Dermis blood vessel endothelial cell (primary cell): ENCODE measurements at regions not wholly inside any gene's neighbourhood (a gene's known extent, or its start where the extent isn't known, plus 50 kb on each side); places are given as distances from the start of the nearest gene placed in this dataset.

ENCODE experiments used
- DNase-seq: peaks from one replicate; pipeline ENCODE4 v3.0.0; 2010

DNA sequence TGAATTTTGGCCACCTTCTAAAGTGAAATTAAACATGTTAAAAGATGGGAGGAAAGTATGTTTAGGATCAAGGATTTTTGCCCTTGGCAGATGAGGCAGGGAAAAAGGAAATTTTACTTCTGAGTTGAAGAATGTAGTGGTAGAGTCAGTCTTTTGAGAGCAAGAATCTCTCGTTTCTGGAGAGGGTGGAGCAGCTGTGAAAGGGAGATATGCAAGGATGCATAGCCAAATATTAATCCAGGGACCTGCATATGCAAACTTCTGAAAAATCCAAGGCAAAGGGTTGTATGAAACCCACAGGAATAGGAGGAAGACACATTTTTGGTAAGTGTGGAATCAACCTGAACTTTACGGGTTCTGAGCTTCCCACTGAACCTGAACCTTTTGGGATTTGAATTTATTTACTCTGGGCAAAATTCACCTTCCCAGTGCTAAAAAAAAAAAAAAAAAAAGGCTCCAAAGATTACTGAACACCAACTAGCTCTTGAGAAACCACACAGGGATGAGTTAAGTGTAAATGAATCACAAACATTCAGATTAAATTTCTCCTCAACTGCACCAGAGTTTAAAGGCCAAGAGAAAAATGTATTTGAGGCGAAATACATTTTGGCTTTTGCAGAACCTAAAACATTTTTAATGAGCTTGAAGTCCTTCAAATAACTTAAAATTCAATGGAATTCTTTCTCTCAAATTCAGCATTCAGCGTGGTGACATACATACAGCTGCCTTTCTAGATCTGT is 187.1 kb upstream of the CDKN3 start:
- DNase-seq: no peak

DNA sequence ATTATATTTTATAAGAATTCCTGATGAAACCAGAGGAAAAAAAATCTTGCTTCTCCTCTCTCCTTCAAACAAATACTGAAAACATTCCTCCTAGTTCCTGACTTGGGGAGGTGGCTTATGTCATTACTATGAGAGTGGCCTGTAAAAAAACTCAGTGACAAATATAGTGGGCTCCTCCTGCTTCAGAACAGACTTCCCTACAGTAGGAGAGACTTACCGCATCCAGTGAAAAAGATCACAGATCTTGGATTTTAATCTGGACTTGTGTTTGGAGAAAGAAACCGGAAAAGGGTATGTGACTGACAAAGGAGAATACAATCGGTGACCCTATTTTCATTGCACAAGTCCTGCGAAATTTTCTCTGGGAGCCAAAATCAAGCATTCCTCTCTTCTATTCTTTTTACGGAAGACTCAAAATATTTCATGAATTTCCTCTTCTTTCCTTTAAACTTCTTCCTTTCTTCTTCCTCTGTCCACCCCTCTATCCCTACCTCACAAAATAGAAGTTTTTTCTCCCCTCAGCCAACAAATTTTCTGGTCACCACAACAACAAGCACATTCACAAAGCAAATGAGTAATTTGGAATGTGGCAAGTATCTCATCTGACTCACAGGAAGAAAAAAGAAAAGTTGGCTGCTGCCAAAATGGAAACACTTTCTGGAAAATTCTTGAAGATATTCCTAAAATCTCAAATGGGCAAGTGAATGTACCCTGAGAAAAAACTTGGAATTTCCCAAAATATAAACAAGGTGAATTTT is 185.1 kb upstream of the CDKN3 start:
- DNase-seq: peak; percentile 87

DNA sequence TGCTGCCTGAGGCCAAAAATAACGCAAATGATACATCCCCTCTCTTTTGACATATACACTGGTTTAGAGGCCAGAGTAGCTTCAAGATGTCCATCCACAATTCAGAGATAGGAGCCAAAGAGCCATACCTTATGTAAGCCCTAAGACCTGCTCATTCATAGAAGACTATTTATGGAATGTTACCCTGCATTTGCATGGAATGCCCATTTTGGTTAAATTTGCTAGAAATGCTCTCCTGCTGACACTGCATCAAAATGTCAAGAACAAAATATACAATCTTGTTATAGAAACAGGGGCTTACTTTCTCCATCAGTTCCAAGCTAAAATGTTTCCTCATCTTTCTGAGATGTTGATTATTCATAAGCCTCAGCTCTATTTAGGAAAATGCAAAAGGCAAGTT is 183.3 kb upstream of the CDKN3 start:
- no peak for DNase-seq

DNA sequence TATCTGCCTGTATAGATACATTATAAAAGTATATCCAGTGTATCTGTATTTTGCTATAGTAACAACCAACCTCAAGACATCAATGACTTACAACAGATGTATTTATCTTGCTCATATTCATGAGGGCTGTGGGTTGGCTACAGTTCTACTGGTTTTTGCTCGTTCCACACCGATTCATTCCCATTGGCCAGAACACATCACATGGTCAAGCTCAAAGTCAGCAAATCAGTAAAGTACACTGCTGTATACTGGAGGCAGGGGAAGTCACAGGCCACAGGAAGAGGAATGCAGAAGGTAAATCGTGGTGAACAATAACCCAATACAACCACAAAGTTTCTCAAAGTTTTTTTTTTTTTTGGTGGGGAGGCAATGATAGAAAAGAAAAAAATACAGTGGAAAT is 180.0 kb upstream of the CDKN3 start:
- no peak for DNase-seq

DNA sequence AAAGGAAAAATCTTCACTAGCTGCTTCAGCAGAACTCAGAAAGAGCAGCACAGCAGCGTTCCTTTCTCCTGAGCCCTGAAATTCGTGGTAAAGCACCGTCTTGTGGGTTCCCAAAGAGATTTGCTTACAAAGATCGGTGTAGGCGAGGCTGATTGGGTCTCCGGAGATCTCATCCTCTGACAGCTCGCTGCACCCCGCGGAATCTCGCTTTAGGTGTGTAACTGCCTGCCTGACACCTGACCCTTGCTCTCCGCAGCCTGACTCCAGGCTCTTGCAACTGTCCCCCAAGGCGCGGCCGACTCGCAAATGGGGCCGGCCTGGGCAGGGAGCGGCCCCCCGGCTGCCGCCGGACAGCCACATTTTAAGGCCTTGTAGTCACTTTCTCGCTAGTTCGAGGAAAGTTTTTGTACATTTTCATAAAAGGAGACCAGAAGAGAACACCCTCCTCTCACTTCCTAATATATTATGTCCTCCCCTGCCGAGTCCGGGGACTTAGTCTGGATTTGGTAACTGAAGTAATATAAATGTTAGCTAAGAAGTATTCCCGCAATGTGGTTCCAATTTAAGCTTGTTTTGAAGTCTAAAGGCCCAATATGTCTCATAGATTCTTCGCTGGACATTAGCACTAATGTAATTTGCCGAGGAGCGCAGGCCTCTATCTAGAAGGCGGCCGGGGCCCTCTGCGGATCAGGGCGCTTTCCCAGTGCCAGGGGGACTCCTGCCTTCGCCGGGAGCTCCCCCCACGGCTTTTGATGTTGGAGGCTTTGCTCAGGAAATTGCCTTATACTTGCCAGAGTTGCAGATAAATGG is 177.3 kb upstream of the CDKN3 start:
- DNase-seq: no peak

DNA sequence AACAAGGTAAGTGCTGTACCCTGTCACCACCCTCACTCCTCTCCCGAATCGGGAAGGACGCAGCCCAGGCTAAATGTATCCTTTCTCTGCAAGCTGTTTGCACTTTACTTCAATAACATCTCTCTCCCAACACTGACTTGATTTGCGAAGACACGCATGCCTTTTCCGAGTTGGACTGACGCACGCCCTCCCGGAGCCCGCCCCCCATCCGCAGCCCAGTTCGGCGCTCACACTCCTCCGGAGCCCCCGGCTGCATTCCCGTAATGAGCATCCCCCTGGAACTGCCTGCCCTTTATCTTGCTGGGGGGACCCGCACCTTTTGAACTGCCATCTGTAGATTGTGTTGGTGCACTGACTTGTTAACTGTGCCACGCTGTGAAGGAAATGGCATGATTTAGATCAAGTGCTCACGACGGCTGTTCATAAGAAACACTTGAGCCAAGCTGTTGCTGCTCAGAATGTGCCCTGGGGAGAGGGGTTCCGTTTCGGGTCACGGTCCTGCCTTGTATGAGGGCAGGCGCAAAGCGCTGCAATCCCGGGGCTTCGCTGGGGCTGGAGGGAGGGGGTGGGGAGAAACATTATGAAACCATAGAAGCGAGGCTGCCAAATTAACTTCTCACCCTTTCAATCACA is 176.6 kb upstream of the CDKN3 start:
- DNase-seq: peak; percentile 31

DNA sequence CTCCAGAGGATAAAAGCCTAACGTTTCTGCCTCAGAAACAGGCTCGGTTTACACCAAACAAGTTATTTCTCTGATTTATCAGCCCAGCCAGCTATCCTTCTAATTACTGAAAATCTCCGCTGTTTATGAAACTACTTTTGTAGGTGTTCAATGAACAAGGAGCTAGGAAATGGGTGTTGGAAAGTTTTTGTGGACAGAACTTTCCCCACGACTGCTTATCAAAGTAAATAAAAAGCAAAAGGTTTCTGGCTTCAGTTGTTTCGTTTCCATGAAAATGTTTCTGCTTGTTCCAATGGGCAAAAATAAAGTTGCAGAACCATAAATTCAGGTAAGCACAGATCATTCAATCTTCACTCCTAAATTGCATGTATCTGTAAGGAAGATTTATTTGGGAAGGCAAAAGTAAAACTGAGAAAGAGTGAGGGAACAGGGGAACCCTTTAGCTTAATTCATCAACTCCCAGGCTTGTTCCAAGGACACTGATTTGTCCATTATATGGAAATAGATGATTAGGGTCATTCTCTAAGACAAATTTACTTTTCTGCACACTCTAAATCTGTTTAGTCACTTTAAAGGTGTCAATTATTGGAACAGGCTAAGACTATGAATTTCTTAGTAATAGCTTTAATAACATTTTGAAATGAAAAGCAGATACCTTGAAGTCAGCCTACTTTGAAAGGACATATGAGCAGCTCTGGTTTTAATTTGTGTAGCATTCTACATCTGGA is 175.9 kb upstream of the CDKN3 start:
- no peak for DNase-seq

DNA sequence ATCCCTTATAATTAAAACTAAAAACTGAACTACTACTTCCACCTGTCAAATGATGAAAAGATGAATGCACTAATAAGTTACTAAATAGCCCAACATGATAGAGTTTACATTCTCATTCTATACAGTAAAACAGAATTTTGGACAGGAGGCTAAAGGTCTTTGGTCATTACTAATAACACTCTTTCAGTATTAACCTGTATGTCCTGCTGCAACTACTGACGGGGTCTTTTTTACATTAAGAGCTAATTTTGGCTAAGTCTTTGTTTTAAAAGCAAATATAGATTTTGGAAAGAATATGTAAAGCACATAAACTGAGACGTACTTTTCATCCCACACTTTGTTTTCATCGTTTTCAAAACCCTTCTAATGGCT is 175.4 kb upstream of the CDKN3 start:
- DNase-seq: no peak

DNA sequence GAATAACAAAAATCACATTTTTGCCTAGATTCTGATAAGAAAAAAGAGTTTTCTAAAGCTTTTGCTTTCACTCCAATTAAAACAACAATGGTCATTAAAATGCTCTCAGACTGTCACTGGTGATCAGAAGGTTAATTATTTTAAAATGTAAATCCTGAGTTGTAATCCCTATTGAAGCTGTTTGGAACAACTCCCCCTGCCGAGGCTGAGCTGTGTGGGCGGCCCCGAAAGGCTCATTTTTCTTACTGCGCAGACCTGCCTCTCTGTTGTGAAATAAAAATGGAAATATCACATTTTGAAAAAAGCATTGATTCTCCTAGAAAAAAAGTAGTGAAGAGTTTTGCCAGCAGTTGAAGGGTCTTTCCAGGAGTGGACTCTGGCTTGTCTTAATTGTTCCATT is 174.8 kb upstream of the CDKN3 start:
- DNase-seq: no peak

DNA sequence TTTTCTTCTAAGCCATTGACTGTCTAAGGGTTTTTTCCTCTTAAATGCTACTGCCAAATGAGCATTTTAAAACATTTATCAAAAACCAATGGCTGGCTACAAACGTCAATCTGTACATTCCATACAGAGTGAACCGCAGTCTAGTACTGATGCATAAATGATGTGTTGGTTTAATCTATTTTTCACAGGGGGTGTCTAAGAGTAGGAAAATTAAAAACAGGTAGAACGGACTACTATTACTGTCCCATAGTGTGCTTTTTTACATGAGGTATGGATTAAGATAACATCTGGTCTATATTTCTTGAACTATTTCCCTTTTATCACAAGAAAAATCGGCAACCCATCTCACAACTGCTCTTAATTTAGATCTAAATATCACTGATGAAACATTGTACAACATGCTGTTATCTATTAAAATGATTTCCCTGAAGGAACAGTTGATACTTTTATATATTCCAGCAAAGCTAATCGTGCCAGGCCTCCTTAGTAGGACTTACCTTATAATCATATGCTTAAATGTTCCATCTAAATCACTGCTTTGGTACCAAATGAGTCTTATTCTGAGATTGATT is 172.9 kb upstream of the CDKN3 start:
- DNase-seq: no peak

DNA sequence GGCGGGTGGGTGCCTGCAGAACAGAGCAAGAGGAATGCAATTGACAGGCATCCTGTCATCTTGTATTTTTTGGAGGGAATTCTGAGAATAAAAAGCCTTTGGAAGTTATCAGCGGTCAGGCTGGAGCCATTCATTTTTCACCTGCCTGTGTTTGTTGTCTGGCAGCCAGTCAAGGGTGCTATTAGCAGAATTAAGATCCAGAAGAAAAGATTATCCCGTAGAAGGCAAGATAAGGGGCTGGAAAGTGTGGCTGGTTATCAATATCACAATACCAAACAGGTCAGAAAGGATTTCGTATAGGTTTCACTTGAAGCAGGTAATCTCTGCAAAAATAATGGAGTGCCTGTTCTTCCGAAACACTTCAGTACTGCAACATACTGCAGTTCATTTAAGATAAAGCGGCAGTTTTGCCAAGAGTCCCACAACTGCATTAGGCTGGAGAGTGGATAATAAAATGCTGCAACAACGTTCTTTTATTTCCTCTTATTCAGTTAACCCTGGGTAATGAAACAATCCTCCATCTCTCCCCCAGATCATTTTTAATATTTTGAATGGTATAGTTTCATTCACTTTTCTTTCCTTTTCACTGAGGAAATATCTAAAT is 171.2 kb upstream of the CDKN3 start:
- DNase-seq: no peak

DNA sequence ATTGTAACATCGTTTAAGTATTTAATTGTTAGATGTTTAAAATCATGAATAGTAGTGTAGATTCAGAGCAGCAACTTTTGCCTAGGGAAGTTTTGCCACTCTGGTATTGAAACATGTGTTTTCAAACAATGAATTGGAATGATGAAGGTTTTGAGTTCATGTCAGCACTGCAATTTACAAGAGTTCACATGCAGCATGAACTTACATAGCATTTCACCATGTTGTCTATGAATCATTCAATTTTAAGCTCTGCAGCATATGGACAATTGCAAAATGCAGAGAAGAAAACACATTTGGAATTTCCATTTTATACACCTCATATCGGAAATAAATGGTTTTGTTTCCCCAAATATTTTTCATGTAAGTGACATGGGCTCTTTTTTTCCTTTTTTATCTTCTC is 170.7 kb upstream of the CDKN3 start:
- no peak for DNase-seq

DNA sequence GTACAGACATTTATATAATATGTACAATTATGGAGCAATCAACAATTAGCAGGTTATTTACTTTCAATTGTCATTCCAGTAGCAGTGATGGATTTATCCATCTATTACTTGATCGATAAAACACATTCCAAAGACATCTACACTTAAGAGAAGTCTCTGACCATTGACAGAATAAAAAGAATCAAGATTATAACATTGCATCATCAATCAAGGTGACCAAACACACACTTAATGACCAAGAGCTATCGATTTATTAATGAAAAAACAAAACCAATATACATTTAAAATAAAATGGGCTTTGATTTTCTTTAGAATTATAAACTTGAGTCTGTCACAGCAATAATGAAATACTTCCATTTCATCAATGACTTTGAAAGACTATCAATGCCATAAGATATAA is 170.2 kb upstream of the CDKN3 start:
- DNase-seq: no peak

DNA sequence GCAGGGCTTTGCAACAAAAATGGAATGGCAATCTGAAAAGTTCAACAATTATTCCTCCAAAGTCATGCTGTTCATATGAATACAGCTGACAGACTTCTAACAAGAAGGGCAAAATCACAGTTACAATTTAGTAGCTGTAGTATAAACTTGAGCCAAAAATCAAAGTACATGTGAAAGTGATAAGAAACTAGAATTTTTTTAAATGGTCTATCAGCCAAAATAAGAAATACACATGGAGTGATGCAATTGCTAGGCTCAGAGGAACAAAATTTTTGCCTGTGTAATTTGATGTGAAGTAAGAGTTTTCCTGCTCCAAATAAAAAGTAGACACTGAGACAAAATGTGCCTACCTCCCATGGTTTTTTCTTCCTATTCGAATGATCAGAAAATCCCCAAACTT is 167.7 kb upstream of the CDKN3 start:
- DNase-seq: no peak

DNA sequence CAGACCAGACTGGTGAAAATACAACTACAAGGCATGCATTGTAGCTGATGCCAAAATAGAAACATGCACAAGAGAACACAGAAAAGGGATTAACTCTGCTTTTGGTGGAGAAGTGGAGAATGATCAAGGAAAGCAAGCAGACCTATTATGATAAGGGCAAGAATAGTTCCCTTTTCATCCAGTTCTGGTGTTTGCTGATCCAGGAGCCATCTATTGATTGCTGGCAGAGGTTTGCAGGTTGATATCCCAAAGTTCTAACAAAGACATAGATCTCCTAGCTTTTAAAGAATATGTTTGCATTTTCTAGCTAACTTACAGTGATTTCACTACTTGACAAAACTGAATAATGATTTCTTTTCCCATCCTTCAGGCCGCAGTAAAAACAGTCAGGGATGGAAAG is 166.2 kb upstream of the CDKN3 start:
- no peak for DNase-seq

DNA sequence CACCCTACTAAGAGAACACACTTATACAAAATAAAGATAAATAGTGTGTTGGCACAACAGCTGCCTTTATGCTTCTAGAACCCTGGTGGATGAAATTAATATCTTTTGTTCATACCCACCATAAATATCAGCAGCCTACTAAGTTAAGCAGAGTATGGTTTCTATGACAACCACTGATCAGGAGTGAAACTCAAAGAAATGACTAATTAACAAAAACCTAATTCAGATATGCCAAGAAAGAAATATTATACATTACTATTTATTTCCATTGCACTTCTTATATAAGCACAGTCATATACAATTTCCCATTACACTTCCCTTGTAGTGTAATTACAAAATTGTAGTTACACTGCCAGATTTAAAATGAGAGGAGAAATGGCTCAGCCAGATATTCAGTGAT is 164.1 kb upstream of the CDKN3 start:
- no peak for DNase-seq

DNA sequence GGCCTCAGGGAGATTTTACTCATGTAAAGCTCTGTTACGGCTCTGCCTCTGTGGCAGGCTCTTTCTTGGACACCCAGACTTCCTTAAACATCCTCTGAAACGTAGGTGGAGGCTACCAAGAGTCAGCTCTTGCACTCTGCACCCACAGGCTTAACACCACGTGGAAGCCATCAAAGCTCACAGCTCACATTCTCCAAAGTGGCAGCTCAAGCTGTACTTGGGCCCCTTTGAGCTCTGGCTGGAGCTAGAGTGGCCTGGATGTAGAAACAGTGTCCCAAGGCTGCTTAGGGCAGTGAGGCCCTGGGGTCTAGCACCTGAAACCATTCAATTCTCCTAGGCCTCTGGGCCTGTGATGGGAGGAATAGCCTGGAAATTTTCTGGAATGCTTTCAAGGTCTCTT is 155.3 kb upstream of the CDKN3 start:
- no peak for DNase-seq

DNA sequence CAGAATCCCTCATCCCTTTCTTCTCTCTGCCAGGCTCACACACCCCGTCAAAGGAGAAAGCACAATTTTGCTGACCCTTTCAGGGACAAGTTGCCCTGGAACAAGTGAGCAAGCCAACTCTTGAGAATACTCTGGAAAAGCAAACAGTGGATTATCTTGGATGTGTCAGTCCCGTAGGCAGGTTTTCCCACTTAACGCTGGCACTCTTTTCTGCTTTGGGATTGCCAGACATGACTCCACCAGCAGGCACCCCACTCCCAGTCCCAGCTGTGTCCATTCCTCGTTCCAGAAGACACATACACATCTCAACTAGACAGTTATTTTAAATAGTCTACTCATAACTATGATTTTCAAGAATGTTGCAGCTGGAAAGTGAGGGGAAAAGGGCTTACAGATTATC is 145.5 kb upstream of the CDKN3 start:
- no peak for DNase-seq

DNA sequence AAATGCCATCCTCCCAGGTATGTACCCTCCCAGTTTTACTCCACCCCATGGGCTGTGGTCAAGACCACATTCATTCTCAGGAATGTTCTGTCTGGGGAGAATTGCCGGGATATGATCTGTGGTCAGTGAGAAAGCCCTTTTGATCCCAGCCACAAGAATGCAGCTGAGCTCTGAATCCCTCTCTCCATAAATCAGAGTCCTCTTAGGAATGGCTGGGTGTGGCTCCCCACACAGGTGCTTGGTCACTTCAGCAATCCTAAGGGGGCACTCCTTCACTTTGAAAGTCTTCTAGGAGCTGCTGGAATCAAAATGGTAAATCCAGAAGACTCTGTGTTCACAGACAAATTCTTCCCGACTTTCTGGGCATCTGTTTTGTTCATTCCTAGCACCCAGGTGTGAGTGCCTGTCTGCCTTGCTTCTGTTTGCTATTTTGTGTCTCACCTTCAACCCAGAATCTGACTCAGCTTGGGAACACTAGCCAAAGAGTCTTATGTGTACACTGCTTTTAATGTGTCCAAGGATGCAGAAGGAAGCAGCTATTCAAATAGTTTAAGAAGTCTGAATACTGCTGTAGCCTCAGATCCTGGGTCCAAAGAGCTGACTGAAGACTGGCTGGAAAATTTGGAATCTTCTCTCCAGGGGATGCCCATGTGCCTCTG is 144.6 kb upstream of the CDKN3 start:
- DNase-seq: no peak

DNA sequence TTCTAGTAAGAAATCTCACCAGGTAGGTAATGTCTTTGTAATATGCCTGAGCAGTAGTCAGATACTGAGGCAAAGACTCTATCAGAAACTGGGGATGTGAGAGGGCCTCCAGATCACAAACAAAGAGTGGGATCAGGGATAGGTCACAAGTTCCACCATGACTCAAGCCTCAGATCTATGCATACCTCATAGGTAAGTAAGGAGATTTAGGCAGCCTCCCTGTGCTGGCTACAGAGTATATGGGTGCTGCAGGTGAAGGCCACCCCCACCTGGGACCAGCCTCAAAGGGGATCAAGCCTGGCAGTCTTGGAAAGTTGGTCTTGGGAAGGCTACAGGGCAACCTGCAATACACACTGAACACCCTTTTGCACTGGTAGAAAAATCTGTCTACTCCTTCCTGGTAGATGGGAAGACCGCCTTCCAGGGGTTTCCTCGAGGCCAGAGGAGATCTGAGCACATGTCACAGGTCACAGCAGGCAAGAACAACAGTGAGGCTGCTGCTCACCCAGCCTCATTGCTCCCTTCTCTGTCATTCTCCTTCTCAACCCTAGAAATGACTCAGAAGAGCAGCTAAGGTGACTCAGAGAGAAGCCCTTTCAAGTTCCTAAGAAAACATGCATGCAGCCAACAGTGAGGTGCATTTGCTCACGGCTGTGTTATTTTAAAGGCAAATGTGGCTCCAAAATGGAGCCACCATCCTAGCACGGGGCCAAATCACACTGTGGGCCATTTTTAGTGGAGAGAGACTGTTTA is 143.4 kb upstream of the CDKN3 start:
- DNase-seq: peak; percentile 63
